Fibroblast of lung (primary cell): ENCODE measurements at regions not wholly inside any gene's neighbourhood (a gene's known extent, or its start where the extent isn't known, plus 50 kb on each side); places are given as distances from the start of the nearest gene placed in this dataset.

Source experiments
- DNase-seq, 2 donors: peaks; one replicate each; pipeline versions ENCODE4 v3.0.0 to v3.0.0-alpha.2; 2010; ENCODE audit warnings: low read depth in 2 of 2
- H2AFZ ChIP-seq: 2 replicates; pipeline ENCODE4 v1.5.1; 2012; ENCODE audit warnings: low read length, control low read depth, inconsistent platforms
- H3K27ac ChIP-seq: 2 replicates; pipeline ENCODE4 v1.5.1; 2011; ENCODE audit warnings: low read length, control low read depth; ENCODE audit not compliant: insufficient read depth
- H3K27me3 ChIP-seq: 2 replicates; pipeline ENCODE4 v1.5.1; 2011; ENCODE audit warnings: mild to moderate bottlenecking, low read length; ENCODE audit not compliant: control insufficient read depth, insufficient read depth
- H3K36me3 ChIP-seq: 2 replicates; pipeline ENCODE4 v1.5.1; 2011; ENCODE audit warnings: low read length; ENCODE audit not compliant: control insufficient read depth, insufficient read depth
- H3K4me1 ChIP-seq: 2 replicates; pipeline ENCODE4 v1.5.1; 2011; ENCODE audit warnings: low read length; ENCODE audit not compliant: control insufficient read depth, insufficient read depth; ENCODE audit errors: extremely low read depth
- H3K4me2 ChIP-seq: 2 replicates; pipeline ENCODE4 v1.5.1; 2011; ENCODE audit warnings: low read length, control low read depth; ENCODE audit not compliant: insufficient read depth; ENCODE audit errors: extremely low read depth
- H3K4me3 ChIP-seq, 4 experiments: fragments of 200-600 bp in 1 of 4; sonication (generic) in 1 of 4; replicated peaks in 1 of 4; 2 replicates each; pipeline ENCODE4 v1.5.1; 2011 to 2016; ENCODE audit warnings: low read length in 4 of 4, low read depth in 3 of 4, mild to moderate bottlenecking in 3 of 4, control low read depth in 2 of 4, inconsistent platforms in 1 of 4, mixed read lengths in 1 of 4; ENCODE audit not compliant: insufficient read depth in 1 of 4; ENCODE audit errors: control extremely low read depth in 1 of 4
- H3K79me2 ChIP-seq: 2 replicates; pipeline ENCODE4 v1.5.1; 2012; ENCODE audit warnings: mild to moderate bottlenecking, low read length, inconsistent platforms; ENCODE audit not compliant: control insufficient read depth, insufficient read depth
- H3K9ac ChIP-seq: 2 replicates; pipeline ENCODE4 v1.5.1; 2011; ENCODE audit warnings: mild to moderate bottlenecking, low read length, control low read depth; ENCODE audit not compliant: insufficient read depth
- H3K9me3 ChIP-seq: 2 replicates; pipeline ENCODE4 v1.5.1; 2012; ENCODE audit warnings: low read depth, low read length; ENCODE audit not compliant: control insufficient read depth, insufficient read depth
- H4K20me1 ChIP-seq: 2 replicates; pipeline ENCODE4 v1.5.1; 2011; ENCODE audit warnings: low read length; ENCODE audit not compliant: control insufficient read depth, insufficient read depth; ENCODE audit errors: extremely low read depth
- EZH2 ChIP-seq: IDR thresholded peaks from 2 replicates; pipeline ENCODE4 v1.5.1; 2012; ENCODE audit warnings: low read length, control low read depth, mild to moderate bottlenecking; ENCODE audit errors: missing control alignments
- TF ChIP-seq, protein P1 (sequence below), 2 donors: IDR thresholded peaks in 1 of 2; conservative IDR thresholded peaks in 1 of 2; 1 replicate in 1 of 2; 2 replicates in 1 of 2; pipeline ENCODE4 v1.5.1; 2011 to 2012; ENCODE audit warnings: low read length in 2 of 2, control low read depth in 1 of 2, inconsistent platforms in 1 of 2, low read depth in 1 of 2, mild to moderate bottlenecking in 1 of 2

DNA sequence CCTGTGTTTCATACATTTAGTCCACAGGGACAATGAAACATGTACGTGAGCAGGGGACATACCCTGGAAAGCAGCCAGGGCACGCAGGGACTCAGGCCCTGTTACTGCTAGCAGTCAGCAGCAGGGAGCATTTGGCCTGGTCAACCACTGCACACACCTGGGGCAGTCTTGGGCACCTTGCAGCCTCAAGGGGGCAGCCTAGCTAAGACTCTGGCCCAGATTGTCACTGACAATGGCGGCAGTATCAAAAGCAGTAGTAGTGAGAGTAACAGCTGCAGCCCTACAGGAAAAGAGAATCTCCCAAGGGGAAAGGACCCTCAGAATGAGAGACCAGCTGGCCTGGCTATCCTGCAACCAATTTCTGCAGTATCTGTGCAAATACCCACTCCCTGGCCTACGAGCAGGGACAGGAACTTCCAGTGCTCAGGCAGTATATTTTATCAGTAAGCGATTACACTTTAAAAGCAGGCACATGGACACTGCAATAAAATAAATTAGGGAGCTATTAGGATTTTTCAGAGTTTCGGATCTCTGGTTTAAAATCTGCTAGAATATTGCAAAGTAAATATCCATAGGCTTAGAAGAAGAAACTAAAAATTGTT lies 475.6 kb downstream of the LTN1 start:
- H3K27me3 ChIP-seq = no peaks in the 10 kb centered on the region
- H3K4me3 ChIP-seq = no peak overlapping the region
- H3K79me2 ChIP-seq = no peaks in the 10 kb centered on the region
- H3K9me3 ChIP-seq = no peaks in the 10 kb centered on the region
- H3K4me1 ChIP-seq = peaks cover 4% of the 10 kb centered on the region
- peak overlapping the region; percentile 77 for H2AFZ ChIP-seq
- H3K27ac ChIP-seq = no peak overlapping the region
- no peaks in the 10 kb centered on the region for H3K36me3 ChIP-seq
- peak; percentile 42 to 47 for DNase-seq
- H4K20me1 ChIP-seq = no peaks in the 10 kb centered on the region
- H3K4me2 ChIP-seq = no peak overlapping the region
- TF ChIP-seq, protein P1, sequence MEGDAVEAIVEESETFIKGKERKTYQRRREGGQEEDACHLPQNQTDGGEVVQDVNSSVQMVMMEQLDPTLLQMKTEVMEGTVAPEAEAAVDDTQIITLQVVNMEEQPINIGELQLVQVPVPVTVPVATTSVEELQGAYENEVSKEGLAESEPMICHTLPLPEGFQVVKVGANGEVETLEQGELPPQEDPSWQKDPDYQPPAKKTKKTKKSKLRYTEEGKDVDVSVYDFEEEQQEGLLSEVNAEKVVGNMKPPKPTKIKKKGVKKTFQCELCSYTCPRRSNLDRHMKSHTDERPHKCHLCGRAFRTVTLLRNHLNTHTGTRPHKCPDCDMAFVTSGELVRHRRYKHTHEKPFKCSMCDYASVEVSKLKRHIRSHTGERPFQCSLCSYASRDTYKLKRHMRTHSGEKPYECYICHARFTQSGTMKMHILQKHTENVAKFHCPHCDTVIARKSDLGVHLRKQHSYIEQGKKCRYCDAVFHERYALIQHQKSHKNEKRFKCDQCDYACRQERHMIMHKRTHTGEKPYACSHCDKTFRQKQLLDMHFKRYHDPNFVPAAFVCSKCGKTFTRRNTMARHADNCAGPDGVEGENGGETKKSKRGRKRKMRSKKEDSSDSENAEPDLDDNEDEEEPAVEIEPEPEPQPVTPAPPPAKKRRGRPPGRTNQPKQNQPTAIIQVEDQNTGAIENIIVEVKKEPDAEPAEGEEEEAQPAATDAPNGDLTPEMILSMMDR (conservative IDR thresholded peaks at IDR 0.05 in 1 of 2, IDR thresholded peaks at IDR 0.05 in 1 of 2; ENCODE audit: low read depth in 1 of 2, low read length in 2 of 2) = peak; percentile 21 to 56
- no peak for TF ChIP-seq EZH2
- no peak overlapping the region for H3K9ac ChIP-seq

DNA sequence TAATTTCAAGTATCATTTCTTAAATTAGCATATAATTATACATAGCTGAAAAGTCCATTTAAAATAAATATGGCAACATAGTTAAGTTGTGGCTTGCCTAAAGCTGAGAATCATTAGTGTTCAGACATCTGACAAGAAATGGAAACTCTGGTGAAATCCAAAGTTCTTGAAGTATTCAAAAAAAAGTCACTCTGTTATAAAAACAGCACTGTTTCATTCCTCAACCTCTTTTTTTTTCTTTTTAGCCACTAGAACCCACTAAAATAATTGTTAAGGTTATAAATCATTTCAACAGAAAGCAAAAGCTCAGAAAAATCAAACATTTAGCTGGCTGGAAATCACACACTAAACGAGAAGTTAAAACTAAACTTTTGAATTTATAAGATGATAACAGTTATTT lies 476.7 kb downstream of the LTN1 start:
- Histone ChIP-seq H3K4me3 (no peak overlapping the region), H3K9me3 (no peaks in the 10 kb centered on the region), H3K79me2 (no peaks in the 10 kb centered on the region), H3K27ac (no peak overlapping the region), H3K9ac (no peak overlapping the region), H4K20me1 (no peaks in the 10 kb centered on the region), H3K27me3 (no peaks in the 10 kb centered on the region), H2AFZ (no peak overlapping the region), H3K4me2 (no peak overlapping the region), H3K4me1 (peaks cover 4% of the 10 kb centered on the region), H3K36me3 (no peaks in the 10 kb centered on the region)
- TF ChIP-seq, protein P1 (conservative IDR thresholded peaks at IDR 0.05 in 1 of 2, IDR thresholded peaks at IDR 0.05 in 1 of 2; ENCODE audit: low read depth in 1 of 2, low read length in 2 of 2) = no peak
- TF ChIP-seq EZH2 = no peak
- DNase-seq = no peak

DNA sequence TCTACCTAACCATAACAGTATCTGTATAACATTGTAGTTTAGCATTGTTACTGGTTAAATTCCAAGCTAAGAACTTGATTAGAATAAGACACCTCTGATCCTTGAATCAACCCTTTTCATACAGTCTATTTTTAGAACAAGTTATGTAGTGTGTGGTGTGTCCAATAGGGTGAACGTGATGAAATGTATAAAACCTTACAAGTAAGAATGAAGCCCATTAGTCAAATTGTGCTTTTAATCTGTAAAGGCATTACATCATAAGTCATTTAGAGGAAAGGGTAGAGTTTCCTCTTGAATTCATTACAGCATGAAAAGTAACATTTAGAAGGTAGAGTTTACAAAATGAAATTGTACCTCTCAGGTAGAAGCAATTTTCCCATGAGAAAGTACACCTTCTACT lies 479.2 kb downstream of the LTN1 start:
- peak; percentile 25 to 28 for DNase-seq
- TF ChIP-seq, protein P1 (conservative IDR thresholded peaks at IDR 0.05 in 1 of 2, IDR thresholded peaks at IDR 0.05 in 1 of 2; ENCODE audit: low read depth in 1 of 2, low read length in 2 of 2) = no peak
- no peak for TF ChIP-seq EZH2
- no peak overlapping the region for H3K9ac ChIP-seq
- H3K4me1 ChIP-seq = peaks cover 2% of the 10 kb centered on the region
- H3K4me3 ChIP-seq = no peak overlapping the region
- H3K27ac ChIP-seq = no peak overlapping the region
- no peaks in the 10 kb centered on the region for H3K27me3 ChIP-seq
- H3K36me3 ChIP-seq = no peaks in the 10 kb centered on the region
- no peaks in the 10 kb centered on the region for H4K20me1 ChIP-seq
- no peak overlapping the region for H3K4me2 ChIP-seq
- no peaks in the 10 kb centered on the region for H3K79me2 ChIP-seq
- H2AFZ ChIP-seq = no peak overlapping the region
- H3K9me3 ChIP-seq = no peaks in the 10 kb centered on the region
